Keratinocyte (primary cell): ENCODE measurements at regions not wholly inside any gene's neighbourhood (a gene's known extent, or its start where the extent isn't known, plus 50 kb on each side); places are given as distances from the start of the nearest gene placed in this dataset.

Experiments
- DNase-seq: peaks from one replicate; pipeline ENCODE4 v3.0.0-alpha.2; 2011; ENCODE audit warnings: low read depth, missing footprints, low spot score
- FAIRE-seq: peaks from 2 replicates; lab custom pipeline; 2011; peaks lifted over from hg19 to GRCh38; lab: Jason Lieb, UNC
- H2AFZ ChIP-seq: 2 replicates; pipeline ENCODE4 v1.6.0; 2012; ENCODE audit warnings: low read length, control low read depth, inconsistent platforms; ENCODE audit not compliant: control insufficient read depth
- H3K27ac ChIP-seq: 2 replicates; pipeline ENCODE4 v1.5.1; 2011; ENCODE audit warnings: low read length; ENCODE audit not compliant: control insufficient read depth, insufficient read depth
- H3K27me3 ChIP-seq: 3 replicates; pipeline ENCODE4 v1.6.0; 2011; ENCODE audit warnings: low read length; ENCODE audit not compliant: control insufficient read depth, insufficient read depth; ENCODE audit errors: extremely low read depth
- H3K36me3 ChIP-seq, 2 experiments: 2 replicates in 1 of 2; 3 replicates in 1 of 2; pipeline ENCODE4 v1.5.1; 2011; ENCODE audit warnings: low read length in 2 of 2, mild to moderate bottlenecking in 1 of 2; ENCODE audit not compliant: control insufficient read depth in 2 of 2, insufficient read depth in 2 of 2; ENCODE audit errors: extremely low read depth in 1 of 2
- H3K4me1 ChIP-seq: 3 replicates; pipeline ENCODE4 v1.5.1; 2011; ENCODE audit warnings: low read length; ENCODE audit not compliant: control insufficient read depth, insufficient read depth; ENCODE audit errors: extremely low read depth
- H3K4me2 ChIP-seq: 3 replicates; pipeline ENCODE4 v1.6.0; 2011; ENCODE audit warnings: low read depth, low read length; ENCODE audit not compliant: control insufficient read depth, insufficient read depth; ENCODE audit errors: extremely low read depth
- H3K4me3 ChIP-seq, 3 experiments: fragments of 200-600 bp in 1 of 3; sonication (generic) in 1 of 3; 2 replicates in 2 of 3; 3 replicates in 1 of 3; pipeline ENCODE4 v1.5.1; 2011 to 2016; ENCODE audit warnings: low read length in 3 of 3, mild to moderate bottlenecking in 3 of 3, control low read depth in 2 of 3, inconsistent platforms in 1 of 3, low read depth in 1 of 3, mixed read lengths in 1 of 3, mixed run types in 1 of 3, moderate library complexity in 1 of 3; ENCODE audit not compliant: control insufficient read depth in 2 of 3, insufficient read depth in 2 of 3; ENCODE audit errors: extremely low read depth in 1 of 3
- H3K79me2 ChIP-seq: 2 replicates; pipeline ENCODE4 v1.6.0; 2012; ENCODE audit warnings: low read length; ENCODE audit not compliant: control insufficient read depth, insufficient read depth
- H3K9ac ChIP-seq: 3 replicates; pipeline ENCODE4 v1.6.0; 2011; ENCODE audit warnings: low read length; ENCODE audit not compliant: control insufficient read depth, insufficient read depth; ENCODE audit errors: extremely low read depth
- H3K9me1 ChIP-seq: 3 replicates; pipeline ENCODE4 v1.6.0; 2011; ENCODE audit warnings: low read length; ENCODE audit not compliant: control insufficient read depth, insufficient read depth; ENCODE audit errors: extremely low read depth
- H3K9me3 ChIP-seq: 2 replicates; pipeline ENCODE4 v1.5.1; 2012; ENCODE audit warnings: low read depth, low read length; ENCODE audit not compliant: control insufficient read depth
- H4K20me1 ChIP-seq: 3 replicates; pipeline ENCODE4 v1.6.0; 2011; ENCODE audit warnings: low read length; ENCODE audit not compliant: control insufficient read depth, insufficient read depth; ENCODE audit errors: extremely low read depth
- EZH2 ChIP-seq: IDR thresholded peaks from one replicate; pipeline ENCODE4 v1.6.1; 2012; ENCODE audit warnings: inconsistent platforms, mild to moderate bottlenecking, low read length, moderate library complexity
- dilution Hi-C: fragments of 300-500 bp; cut with MboI; formaldehyde crosslinking; loops from one replicate; pipeline ENCODE4 v1.7.0; 2020; ENCODE audit warnings: low sequenced_read_pairs; ENCODE audit not compliant: extremely low pct_ligation_motif_present
- TF ChIP-seq, protein P1 (sequence below), 3 experiments: IDR thresholded peaks in 1 of 3; conservative IDR thresholded peaks in 1 of 3; optimal IDR thresholded peaks in 1 of 3; 2 replicates in 2 of 3; 3 replicates in 1 of 3; pipeline versions ENCODE3 to v1.5.1; 2011; ENCODE audit warnings: low read length in 3 of 3, mild to moderate bottlenecking in 3 of 3, moderate library complexity in 2 of 3, control low read depth in 1 of 3, inconsistent platforms in 1 of 3; ENCODE audit not compliant: insufficient read depth in 2 of 3; ENCODE audit errors: extremely low read depth in 1 of 3

DNA sequence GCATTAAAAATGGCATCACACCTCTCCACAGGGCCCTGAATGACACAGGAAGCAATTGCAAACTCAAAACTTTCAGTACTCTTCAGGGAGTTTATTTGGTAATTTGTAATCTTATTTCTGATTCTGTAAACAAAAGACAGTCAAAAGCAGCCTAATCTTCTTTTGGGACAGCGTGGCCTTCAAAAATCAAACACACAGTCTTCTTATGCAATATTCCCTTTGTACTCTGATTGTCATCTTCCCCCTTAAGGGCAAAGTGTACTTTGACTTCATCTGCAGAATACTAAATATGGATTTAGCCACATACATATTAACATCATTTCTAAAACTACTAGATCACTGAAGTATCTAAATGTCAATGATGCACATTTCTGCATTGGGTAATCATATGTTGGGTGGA lies 322.0 kb downstream of the MZT1 start:
- Histone ChIP-seq H3K4me1 (no peaks in the 10 kb centered on the region), H3K36me3 (no peaks in the 10 kb centered on the region), H3K9me1 (no peaks in the 10 kb centered on the region), H3K9me3 (no peaks in the 10 kb centered on the region), H2AFZ (no peak overlapping the region), H3K27ac (no peak overlapping the region), H4K20me1 (no peaks in the 10 kb centered on the region), H3K4me3 (no peak overlapping the region), H3K27me3 (no peaks in the 10 kb centered on the region), H3K79me2 (no peaks in the 10 kb centered on the region), H3K4me2 (no peak overlapping the region), H3K9ac (no peak overlapping the region)
- FAIRE-seq = no peak
- no peak for TF ChIP-seq EZH2
- TF ChIP-seq, protein P1, sequence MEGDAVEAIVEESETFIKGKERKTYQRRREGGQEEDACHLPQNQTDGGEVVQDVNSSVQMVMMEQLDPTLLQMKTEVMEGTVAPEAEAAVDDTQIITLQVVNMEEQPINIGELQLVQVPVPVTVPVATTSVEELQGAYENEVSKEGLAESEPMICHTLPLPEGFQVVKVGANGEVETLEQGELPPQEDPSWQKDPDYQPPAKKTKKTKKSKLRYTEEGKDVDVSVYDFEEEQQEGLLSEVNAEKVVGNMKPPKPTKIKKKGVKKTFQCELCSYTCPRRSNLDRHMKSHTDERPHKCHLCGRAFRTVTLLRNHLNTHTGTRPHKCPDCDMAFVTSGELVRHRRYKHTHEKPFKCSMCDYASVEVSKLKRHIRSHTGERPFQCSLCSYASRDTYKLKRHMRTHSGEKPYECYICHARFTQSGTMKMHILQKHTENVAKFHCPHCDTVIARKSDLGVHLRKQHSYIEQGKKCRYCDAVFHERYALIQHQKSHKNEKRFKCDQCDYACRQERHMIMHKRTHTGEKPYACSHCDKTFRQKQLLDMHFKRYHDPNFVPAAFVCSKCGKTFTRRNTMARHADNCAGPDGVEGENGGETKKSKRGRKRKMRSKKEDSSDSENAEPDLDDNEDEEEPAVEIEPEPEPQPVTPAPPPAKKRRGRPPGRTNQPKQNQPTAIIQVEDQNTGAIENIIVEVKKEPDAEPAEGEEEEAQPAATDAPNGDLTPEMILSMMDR (optimal IDR thresholded peaks at IDR 0.05 in 1 of 3, IDR thresholded peaks at IDR 0.05 in 1 of 3, conservative IDR thresholded peaks at IDR 0.05 in 1 of 3; ENCODE audit: extremely low read depth in 1 of 3, insufficient read depth in 2 of 3, low read length in 3 of 3) = no peak
- dilution Hi-C loops = no loop called here
- no peak for DNase-seq

DNA sequence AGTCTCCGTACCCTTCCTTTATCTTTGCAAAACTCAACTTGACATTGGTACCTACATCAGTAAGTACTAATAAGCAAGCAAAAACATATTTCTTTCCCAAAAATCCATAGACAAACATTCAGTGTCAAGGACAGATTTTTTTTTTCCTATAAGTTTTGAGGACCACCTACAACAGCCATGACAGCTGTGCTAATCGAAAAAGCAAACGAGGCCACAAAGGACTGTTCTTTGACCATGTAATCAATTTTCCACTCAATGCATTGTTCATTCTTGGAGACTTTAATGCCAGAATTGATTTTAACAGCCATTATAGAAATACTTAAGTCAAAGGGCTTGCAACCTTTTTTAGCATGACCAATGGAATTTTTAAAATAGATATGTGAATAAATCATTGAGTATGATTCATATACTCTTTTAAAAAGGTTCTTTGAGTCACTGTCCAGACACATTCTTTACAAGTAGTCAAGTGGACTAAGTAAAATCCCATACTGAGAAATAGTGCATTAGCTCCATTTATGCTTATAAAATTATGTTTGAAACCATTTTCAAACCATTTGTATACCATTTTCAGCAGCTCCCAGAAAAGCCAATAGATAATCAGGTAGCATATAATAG lies 323.9 kb downstream of the MZT1 start:
- no peak overlapping the region for H2AFZ ChIP-seq
- H3K9me3 ChIP-seq = no peaks in the 10 kb centered on the region
- no peak overlapping the region for H3K4me2 ChIP-seq
- no peaks in the 10 kb centered on the region for H3K9me1 ChIP-seq
- no peaks in the 10 kb centered on the region for H3K36me3 ChIP-seq
- DNase-seq (no peak), FAIRE-seq (no peak)
- no peaks in the 10 kb centered on the region for H3K4me1 ChIP-seq
- H3K4me3 ChIP-seq = no peak overlapping the region
- dilution Hi-C loops = no loop called here
- H3K9ac ChIP-seq = no peak overlapping the region
- H3K27me3 ChIP-seq = no peaks in the 10 kb centered on the region
- no peak overlapping the region for H3K27ac ChIP-seq
- no peaks in the 10 kb centered on the region for H3K79me2 ChIP-seq
- TF ChIP-seq EZH2 = no peak
- TF ChIP-seq, protein P1 (optimal IDR thresholded peaks at IDR 0.05 in 1 of 3, IDR thresholded peaks at IDR 0.05 in 1 of 3, conservative IDR thresholded peaks at IDR 0.05 in 1 of 3; ENCODE audit: extremely low read depth in 1 of 3, insufficient read depth in 2 of 3, low read length in 3 of 3) = no peak
- H4K20me1 ChIP-seq = no peaks in the 10 kb centered on the region
